AG08395 (cell line): ENCODE measurements at regions not wholly inside any gene's neighbourhood (a gene's known extent, or its start where the extent isn't known, plus 50 kb on each side); places are given as distances from the start of the nearest gene placed in this dataset.

ENCODE experiments used
- DNase-seq: peaks from one replicate; pipeline ENCODE4 v3.0.0; 2012; ENCODE audit warnings: mixed read lengths, low spot score

DNA sequence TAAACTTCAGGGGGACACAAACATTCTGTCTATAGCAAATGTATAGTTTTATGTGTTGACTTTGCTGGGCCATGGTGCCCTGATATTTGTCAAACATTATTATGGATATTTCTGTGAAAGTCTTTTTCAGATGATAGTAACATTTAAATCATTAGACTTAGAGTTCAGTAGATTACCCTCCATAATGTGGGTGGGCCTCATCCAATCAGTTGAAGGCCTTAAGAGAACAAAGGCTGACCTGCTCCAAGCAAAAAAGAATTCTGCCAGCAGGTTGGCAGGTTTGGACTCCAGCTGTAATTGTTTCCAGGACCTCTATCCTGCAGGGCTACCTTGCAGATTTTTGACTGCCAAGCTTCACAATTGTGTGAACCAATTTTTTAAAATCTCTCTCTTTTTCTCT, 1250.9 kb downstream of the ROBO1 start:
- no peak for DNase-seq

DNA sequence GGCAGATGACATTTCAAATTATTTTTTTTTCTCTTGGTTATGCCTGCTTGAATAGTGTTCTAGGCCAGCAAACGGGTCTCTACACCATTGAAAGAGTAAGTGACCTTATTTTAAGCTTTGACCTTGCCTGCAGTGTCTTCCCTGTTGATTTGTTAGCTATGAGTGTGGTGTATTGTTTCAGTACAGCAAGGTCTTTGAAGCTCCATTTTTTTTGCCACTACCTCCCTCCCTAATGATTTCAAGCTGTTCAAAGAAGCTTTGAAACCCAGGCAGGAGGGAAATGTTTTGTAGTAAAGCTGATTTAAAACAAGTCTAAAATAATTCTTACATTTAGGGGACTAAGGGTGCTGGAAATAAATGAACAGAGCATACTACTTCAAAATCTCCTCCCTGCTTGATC, 1249.8 kb downstream of the ROBO1 start:
- no peak for DNase-seq

DNA sequence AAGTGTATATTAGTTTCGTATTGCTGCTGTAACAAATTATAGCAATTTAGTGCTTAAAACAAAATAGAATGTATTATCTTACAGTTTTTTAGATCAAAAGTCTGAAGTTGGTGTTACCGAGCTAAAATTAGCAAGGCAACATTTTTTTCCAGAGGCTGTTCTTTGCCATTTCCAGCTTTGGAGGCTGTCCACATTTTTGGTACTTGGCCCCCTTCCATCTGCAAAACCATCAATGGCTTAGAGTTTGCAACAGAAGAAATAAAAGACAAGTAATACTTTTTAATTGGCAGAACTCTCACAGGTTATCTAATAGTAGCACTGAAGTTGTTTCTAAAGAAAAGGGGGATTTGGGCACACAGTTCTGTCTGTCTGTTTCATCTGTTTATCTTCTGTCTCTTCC, 1248.5 kb downstream of the ROBO1 start:
- no peak for DNase-seq

DNA sequence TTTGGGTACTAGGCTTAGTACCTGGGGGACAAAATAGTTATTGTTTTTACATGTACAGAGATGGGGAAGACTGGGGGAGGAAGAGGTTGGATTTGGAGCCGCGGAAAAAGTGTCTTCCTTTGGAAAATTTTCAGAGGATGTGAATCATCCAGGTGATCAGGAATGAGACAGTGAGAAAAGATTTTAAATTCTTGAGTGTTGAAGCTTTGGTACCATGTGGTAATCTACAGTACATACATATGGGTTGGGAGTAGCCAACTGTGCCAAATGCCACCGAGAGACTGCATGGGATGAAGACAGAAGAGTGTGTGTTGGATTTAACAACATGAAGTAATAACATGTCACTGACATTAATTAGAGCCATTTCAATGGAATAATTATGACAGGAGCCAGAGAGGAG, 1238.2 kb downstream of the ROBO1 start:
- no peak for DNase-seq

DNA sequence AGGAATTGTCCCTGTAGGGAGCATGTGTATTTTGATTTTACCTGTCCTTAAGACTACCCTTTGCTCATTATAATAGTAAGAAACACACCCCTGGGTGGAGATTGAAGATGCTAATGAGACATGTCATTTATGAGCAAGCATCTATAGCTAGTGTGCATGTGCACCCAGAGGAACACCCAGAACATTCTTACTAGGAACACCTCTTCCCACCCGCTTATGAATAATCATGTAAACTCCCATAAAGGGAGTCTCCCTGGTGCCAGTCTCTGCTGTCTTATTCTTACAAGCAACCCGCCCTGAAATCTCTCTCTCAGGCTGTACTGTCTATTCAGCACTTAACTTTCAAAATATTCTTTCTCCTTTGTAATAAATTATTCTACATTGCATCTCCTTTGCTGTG, 1227.3 kb downstream of the ROBO1 start:
- DNase-seq = no peak

DNA sequence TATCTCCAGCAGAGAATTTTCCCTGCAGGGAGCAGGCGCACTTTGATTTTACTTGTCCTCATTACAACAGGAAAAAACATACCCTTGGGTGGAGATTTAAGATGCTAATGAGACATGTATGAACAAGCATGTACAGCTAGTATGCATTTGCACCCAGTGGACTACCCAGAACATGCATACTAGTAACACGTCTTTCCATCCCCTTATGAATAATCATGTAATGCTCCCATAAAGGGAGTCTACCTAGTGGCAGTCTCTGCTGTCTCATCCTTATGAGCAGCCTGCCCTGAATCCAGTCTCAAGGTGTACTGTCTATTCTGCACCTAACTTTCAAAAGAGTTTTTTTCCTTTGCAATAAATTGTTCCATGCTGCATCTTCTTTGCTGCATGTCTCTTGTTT, 1222.0 kb downstream of the ROBO1 start:
- DNase-seq = no peak
